K562 (cell line): ENCODE measurements at regions not wholly inside any gene's neighbourhood (a gene's known extent, or its start where the extent isn't known, plus 50 kb on each side); places are given as distances from the start of the nearest gene placed in this dataset.

Experiments used
- AFF4 ChIP-seq: sonication (generic); formaldehyde crosslinking; IDR thresholded peaks from 2 replicates; pipeline ENCODE4 v1.8.0; 2023; ENCODE audit warnings: mild to moderate bottlenecking, missing genetic modification reagents
- CTBP1 ChIP-seq: fragments of 450-650 bp; IDR thresholded peaks from 2 replicates; pipeline ENCODE4 v1.6.1; 2016; ENCODE audit warnings: borderline replicate concordance
- CTCF ChIP-seq, 3 experiments: IDR thresholded peaks in 2 of 3; conservative IDR thresholded peaks in 1 of 3; 2 replicates each; pipeline ENCODE4 v1.5.1; 2011 to 2012; ENCODE audit warnings: low read length in 3 of 3, mild to moderate bottlenecking in 3 of 3, control low read depth in 2 of 3, improper control_type of control experiment in 1 of 3, inconsistent platforms in 1 of 3, low read depth in 1 of 3, mixed read lengths in 1 of 3, moderate library complexity in 1 of 3; ENCODE audit not compliant: insufficient read depth in 2 of 3
- CXXC5 ChIP-seq: fragments of 250-450 bp; sonication (Bioruptor Pico); IDR thresholded peaks from 2 replicates; pipeline ENCODE4 v1.8.0; 2022; ENCODE audit warnings: inconsistent platforms, mild to moderate bottlenecking, moderate library complexity
- FIP1L1 ChIP-seq: fragments of 200-400 bp; formaldehyde crosslinking; IDR thresholded peaks from 2 replicates; pipeline ENCODE4 v1.6.1; 2018; ENCODE audit warnings: mild to moderate bottlenecking, low read depth, low read length; ENCODE audit not compliant: poor library complexity, severe bottlenecking
- FOXA3 ChIP-seq, 2 experiments: fragments of 450-650 bp in 1 of 2; sonication (generic) in 1 of 2; formaldehyde crosslinking; IDR thresholded peaks in 1 of 2; conservative IDR thresholded peaks in 1 of 2; 2 replicates each; pipeline versions ENCODE4 v1.4.0 to v1.8.0; 2020 to 2022; ENCODE audit warnings: mild to moderate bottlenecking in 2 of 2, missing genetic modification reagents in 1 of 2
- FOXO4 ChIP-seq: fragments of 450-650 bp; formaldehyde crosslinking; IDR thresholded peaks from 2 replicates; pipeline ENCODE4 v1.4.0; 2020; ENCODE audit warnings: mild to moderate bottlenecking, moderate library complexity
- HMG20A ChIP-seq: fragments of 450-650 bp; formaldehyde crosslinking; conservative IDR thresholded peaks from 2 replicates; pipeline ENCODE4 v1.4.0; 2020; ENCODE audit warnings: mild to moderate bottlenecking, mixed read lengths
- RAD21 ChIP-seq, 2 experiments: fragments of 250-450 bp in 1 of 2; fragments of 450-650 bp in 1 of 2; sonication (Bioruptor Pico) in 1 of 2; formaldehyde crosslinking in 1 of 2; IDR thresholded peaks in 1 of 2; conservative IDR thresholded peaks in 1 of 2; 2 replicates each; pipeline versions ENCODE4 v1.4.0 to v1.8.0; 2020 to 2022; ENCODE audit warnings: mild to moderate bottlenecking in 2 of 2, moderate library complexity in 1 of 2
- TAL1 ChIP-seq: fragments of 450-650 bp; IDR thresholded peaks from 2 replicates; pipeline ENCODE4 v1.6.1; 2016; ENCODE audit warnings: mild to moderate bottlenecking
- THRB ChIP-seq: fragments of 450-650 bp; formaldehyde crosslinking; conservative IDR thresholded peaks from 2 replicates; pipeline ENCODE4 v1.4.0; 2022; ENCODE audit warnings: mild to moderate bottlenecking, missing genetic modification characterization
- ZNF282 ChIP-seq: sonication (generic); formaldehyde crosslinking; IDR thresholded peaks from 2 replicates; pipeline ENCODE4 v1.8.1; 2023; ENCODE audit warnings: missing genetic modification reagents

GRCh38 chr12:40522837-40523236 lies 169.4 kb upstream of the CNTN1 start:
- no peak for TF ChIP-seq AFF4
- no peak for TF ChIP-seq FOXA3 (CRISPR knock-in tag; conservative IDR thresholded peaks at IDR 0.05 in 1 of 2, IDR thresholded peaks at IDR 0.05 in 1 of 2)
- TF ChIP-seq CXXC5 (CRISPR knock-in tag): no peak
- TF ChIP-seq CTCF (IDR thresholded peaks at IDR 0.05 in 2 of 3, conservative IDR thresholded peaks at IDR 0.05 in 1 of 3; ENCODE audit: insufficient read depth in 2 of 3, low read depth in 1 of 3, low read length in 3 of 3): no peak
- no peak for TF ChIP-seq HMG20A (CRISPR knock-in tag)
- TF ChIP-seq ZNF282: no peak
- TF ChIP-seq THRB (CRISPR knock-in tag): no peak
- no peak for TF ChIP-seq RAD21 (CRISPR knock-in tag; conservative IDR thresholded peaks at IDR 0.05 in 1 of 2, IDR thresholded peaks at IDR 0.05 in 1 of 2)
- no peak for TF ChIP-seq FIP1L1
- TF ChIP-seq FOXO4: no peak
- no peak for TF ChIP-seq TAL1
- no peak for TF ChIP-seq CTBP1
